HL-60 (cell line): ENCODE measurements at regions not wholly inside any gene's neighbourhood (a gene's known extent, or its start where the extent isn't known, plus 50 kb on each side); places are given as distances from the start of the nearest gene placed in this dataset.

Experiments
- DNase-seq, 2 experiments: peaks; one replicate each; pipeline ENCODE4 v3.0.0-alpha.2; 2010 to 2020; ENCODE audit warnings: low read depth in 1 of 2, low spot score in 1 of 2
- H3K27ac ChIP-seq: fragments of 250-450 bp; sonication (Bioruptor Pico); replicated peaks from 2 replicates; pipeline ENCODE4 v1.5.1; 2020; ENCODE audit warnings: mild to moderate bottlenecking, moderate library complexity
- H3K27me3 ChIP-seq: fragments of 250-450 bp; sonication (Bioruptor Pico); 2 replicates; pipeline ENCODE4 v1.5.1; 2021; ENCODE audit warnings: mild to moderate bottlenecking, moderate library complexity; ENCODE audit not compliant: insufficient read depth, poor library complexity, severe bottlenecking
- H3K4me3 ChIP-seq: replicated peaks from 2 replicates; pipeline ENCODE4 v1.5.1; 2011; ENCODE audit warnings: mild to moderate bottlenecking, control low read depth, low read length; ENCODE audit not compliant: insufficient read depth
- CTCF ChIP-seq: IDR thresholded peaks from one replicate; pipeline ENCODE4 v1.5.1; 2011; ENCODE audit warnings: low read length, control low read depth, inconsistent platforms; ENCODE audit not compliant: insufficient read depth
- GABPA ChIP-seq: IDR thresholded peaks from 2 replicates; pipeline ENCODE4 v1.6.1; 2012; ENCODE audit warnings: low read depth
- POLR2AphosphoS5 ChIP-seq: IDR thresholded peaks from 2 replicates; pipeline ENCODE4 v1.6.1; 2012; ENCODE audit warnings: low read depth
- SPI1 ChIP-seq: IDR thresholded peaks from 2 replicates; pipeline ENCODE4 v1.6.1; 2012; ENCODE audit warnings: low read depth, mild to moderate bottlenecking, borderline replicate concordance
- TF ChIP-seq, protein P1 (sequence below): IDR thresholded peaks from 2 replicates; pipeline ENCODE4 v1.6.1; 2012; ENCODE audit warnings: low read depth; ENCODE audit not compliant: insufficient replicate concordance

DNA sequence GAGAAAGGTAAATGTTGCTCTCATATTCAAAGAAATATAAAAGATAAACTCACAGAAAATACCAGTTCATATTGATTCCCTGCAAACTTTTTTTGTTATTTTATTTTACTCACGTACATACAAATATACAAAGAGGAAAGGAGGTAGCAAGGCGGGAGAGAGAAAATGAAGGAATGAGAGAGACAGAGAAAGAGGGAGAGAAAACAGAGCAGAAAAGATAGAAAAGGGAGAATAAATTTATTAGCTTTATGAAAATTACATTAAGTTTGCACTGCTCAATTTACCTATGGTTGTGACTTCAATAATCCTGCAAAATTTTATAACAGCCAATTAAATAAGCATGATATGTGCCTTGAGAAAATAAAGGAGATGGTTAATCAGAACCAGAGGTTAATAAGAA lies 274.7 kb upstream of the CITED2 start:
- Histone ChIP-seq H3K27me3 (no peaks in the 10 kb centered on the region), H3K4me3 (no peak overlapping the region), H3K27ac (peak overlapping the region; percentile 56)
- no peak for TF ChIP-seq POLR2AphosphoS5
- no peak for TF ChIP-seq GABPA
- TF ChIP-seq CTCF = no peak
- TF ChIP-seq, protein P1, sequence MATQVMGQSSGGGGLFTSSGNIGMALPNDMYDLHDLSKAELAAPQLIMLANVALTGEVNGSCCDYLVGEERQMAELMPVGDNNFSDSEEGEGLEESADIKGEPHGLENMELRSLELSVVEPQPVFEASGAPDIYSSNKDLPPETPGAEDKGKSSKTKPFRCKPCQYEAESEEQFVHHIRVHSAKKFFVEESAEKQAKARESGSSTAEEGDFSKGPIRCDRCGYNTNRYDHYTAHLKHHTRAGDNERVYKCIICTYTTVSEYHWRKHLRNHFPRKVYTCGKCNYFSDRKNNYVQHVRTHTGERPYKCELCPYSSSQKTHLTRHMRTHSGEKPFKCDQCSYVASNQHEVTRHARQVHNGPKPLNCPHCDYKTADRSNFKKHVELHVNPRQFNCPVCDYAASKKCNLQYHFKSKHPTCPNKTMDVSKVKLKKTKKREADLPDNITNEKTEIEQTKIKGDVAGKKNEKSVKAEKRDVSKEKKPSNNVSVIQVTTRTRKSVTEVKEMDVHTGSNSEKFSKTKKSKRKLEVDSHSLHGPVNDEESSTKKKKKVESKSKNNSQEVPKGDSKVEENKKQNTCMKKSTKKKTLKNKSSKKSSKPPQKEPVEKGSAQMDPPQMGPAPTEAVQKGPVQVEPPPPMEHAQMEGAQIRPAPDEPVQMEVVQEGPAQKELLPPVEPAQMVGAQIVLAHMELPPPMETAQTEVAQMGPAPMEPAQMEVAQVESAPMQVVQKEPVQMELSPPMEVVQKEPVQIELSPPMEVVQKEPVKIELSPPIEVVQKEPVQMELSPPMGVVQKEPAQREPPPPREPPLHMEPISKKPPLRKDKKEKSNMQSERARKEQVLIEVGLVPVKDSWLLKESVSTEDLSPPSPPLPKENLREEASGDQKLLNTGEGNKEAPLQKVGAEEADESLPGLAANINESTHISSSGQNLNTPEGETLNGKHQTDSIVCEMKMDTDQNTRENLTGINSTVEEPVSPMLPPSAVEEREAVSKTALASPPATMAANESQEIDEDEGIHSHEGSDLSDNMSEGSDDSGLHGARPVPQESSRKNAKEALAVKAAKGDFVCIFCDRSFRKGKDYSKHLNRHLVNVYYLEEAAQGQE = no peak
- no peak for TF ChIP-seq SPI1
- DNase-seq = no peak

DNA sequence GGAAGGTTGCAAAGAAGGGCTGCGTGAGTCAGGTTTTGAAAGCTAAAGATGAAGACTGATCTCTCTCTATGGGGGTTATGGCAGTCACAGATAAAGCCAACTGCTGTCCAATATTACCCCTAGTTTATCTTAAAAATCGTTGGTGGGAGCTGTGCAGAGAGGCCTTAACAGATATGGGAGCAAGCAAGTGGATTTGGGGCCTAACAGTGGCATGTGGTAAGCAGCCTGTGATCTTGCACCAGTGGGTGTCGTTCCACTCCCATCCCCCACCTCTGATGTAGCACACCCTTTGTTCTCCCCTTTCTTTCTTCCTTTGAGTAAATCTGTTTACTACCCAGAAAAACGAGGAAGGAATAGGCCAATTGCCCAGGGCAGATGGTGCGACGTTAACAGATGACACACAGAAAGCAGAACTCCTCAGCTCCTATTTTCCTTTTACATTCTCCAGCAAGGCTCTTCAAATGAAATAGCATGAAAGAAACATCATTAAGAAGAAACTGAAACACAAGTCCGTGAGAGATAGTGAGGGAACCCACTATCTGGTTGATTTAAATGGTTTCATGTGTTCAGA lies 274.1 kb upstream of the CITED2 start:
- peak in 1 of 2 experiments; percentile 70 for DNase-seq
- Histone ChIP-seq H3K27ac (peak overlapping the region; percentile 56), H3K4me3 (no peak overlapping the region), H3K27me3 (no peaks in the 10 kb centered on the region)
- TF ChIP-seq SPI1 (peak; percentile 72; the same call in 1 of the 2 replicates), GABPA (no peak), POLR2AphosphoS5 (peak; percentile 42; the same call in 1 of the 2 replicates)
- TF ChIP-seq, protein P1 = no peak

DNA sequence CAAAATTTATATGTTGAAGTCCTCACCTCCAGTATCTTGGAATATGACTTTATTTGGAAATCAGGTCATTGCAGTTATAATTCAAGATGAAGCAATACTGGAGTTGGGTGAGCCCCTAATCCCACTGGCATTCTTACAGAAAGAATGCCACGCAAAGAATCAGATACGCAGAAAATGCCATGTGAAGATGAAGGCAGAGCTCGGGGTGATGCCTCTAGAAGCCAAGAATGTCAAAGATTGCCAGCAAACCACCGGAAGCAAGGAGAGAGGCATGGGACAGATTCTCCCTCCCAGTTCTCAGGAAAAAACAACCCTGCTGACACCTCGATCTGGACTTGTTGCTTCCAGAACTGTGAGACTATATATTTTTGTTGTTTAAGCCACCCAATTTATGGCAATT lies 273.4 kb upstream of the CITED2 start:
- TF ChIP-seq SPI1 (no peak), POLR2AphosphoS5 (no peak), GABPA (no peak), CTCF (no peak)
- TF ChIP-seq, protein P1 = no peak
- Histone ChIP-seq H3K27me3 (no peaks in the 10 kb centered on the region), H3K4me3 (no peak overlapping the region), H3K27ac (peak overlapping the region; percentile 56)
- DNase-seq = no peak

DNA sequence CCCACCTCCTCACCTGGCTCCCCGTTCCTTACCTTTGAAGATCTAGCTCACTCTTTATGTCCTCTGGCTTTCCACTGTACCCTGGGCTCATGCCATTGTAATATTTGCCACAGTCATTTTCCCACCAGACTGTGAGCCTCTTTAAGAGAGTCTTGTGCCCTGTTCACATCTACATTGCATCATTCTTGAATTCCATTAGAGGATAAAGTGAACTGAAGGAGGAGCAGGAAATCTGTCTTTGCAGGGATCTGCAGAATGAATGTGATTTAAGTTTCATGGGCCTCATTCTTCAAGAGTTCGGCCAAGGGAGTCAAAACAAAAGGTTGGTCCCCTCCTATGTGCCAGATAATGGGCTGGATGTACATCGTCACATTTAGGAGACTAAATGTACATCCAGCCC lies 272.6 kb upstream of the CITED2 start:
- no peak overlapping the region for H3K4me3 ChIP-seq
- no peak overlapping the region for H3K27ac ChIP-seq
- no peak for DNase-seq
- no peaks in the 10 kb centered on the region for H3K27me3 ChIP-seq
- TF ChIP-seq GABPA (no peak), POLR2AphosphoS5 (no peak), SPI1 (no peak), CTCF (no peak)
- TF ChIP-seq, protein P1 = no peak
